Activated naive CD8-positive, alpha-beta T cell treated with anti-CD3 and anti-CD28 coated beads, Interleukin-2, amount 10 ng/mL, durations not matched to agents 7 days and 5 days (primary cell): ENCODE measurements at regions not wholly inside any gene's neighbourhood (a gene's known extent, or its start where the extent isn't known, plus 50 kb on each side); places are given as distances from the start of the nearest gene placed in this dataset.
"Not testable (repeated sequence)": the region's sequence is repeated elsewhere in the genome, so short reads cannot be mapped to it uniquely, and the experiment has no call there.

Experiments
- ATAC-seq: fragments of 150-1000 bp; cut with Tn5 transposase; one replicate; pipeline ENCODE4 v1.10.0; 2021; ENCODE audit warnings: low read depth, moderate library complexity
- POLR2A ChIA-PET: fragments of 350-600 bp; sonication (Branson Sonifier 250); formaldehyde crosslinking; loops from one replicate; lab custom pipeline; 2021; ENCODE audit warnings: antibody characterized with exemption; lab: Charles Lee
- DNase-seq: peaks from one replicate; pipeline ENCODE4 v3.0.0; 2021
- H3K27ac Mint-ChIP-seq: one replicate; pipeline ENCODE4 v1.8.0; 2022; ENCODE audit warnings: mild to moderate bottlenecking, mixed read lengths
- H3K27me3 Mint-ChIP-seq: one replicate; pipeline ENCODE4 v1.8.0; 2022; ENCODE audit warnings: mild to moderate bottlenecking, moderate library complexity, mixed read lengths
- H3K36me3 Mint-ChIP-seq: one replicate; pipeline ENCODE4 v1.8.0; 2021; ENCODE audit warnings: mild to moderate bottlenecking, mixed read lengths
- H3K4me1 Mint-ChIP-seq: one replicate; pipeline ENCODE4 v1.8.0; 2021; ENCODE audit warnings: mixed read lengths
- H3K4me3 Mint-ChIP-seq: one replicate; pipeline ENCODE4 v1.8.0; 2022; ENCODE audit warnings: mild to moderate bottlenecking, moderate library complexity, mixed read lengths
- H3K9me3 Mint-ChIP-seq: one replicate; pipeline ENCODE4 v1.8.0; 2021; ENCODE audit warnings: mixed read lengths

- Mint-ChIP-seq H3K36me3 (no peaks in the 10 kb centered on the region), H3K27ac (no peak overlapping the region), H3K27me3 (no peaks in the 10 kb centered on the region), H3K4me3 (no peak overlapping the region), H3K4me1 (no peaks in the 10 kb centered on the region), H3K9me3 (no peaks in the 10 kb centered on the region)
- ATAC-seq (no peak), DNase-seq (no peak)
- POLR2A ChIA-PET = no interaction called here
These were observed 173.1 kb upstream of the ANKRD55 start for GRCh38 chr5:56406221-56406620.

GRCh38 chr5:56405116-56405908 is 172.2 kb upstream of the ANKRD55 start:
- H3K27ac Mint-ChIP-seq = no peak overlapping the region
- DNase-seq = no peak
- no peak overlapping the region for H3K4me3 Mint-ChIP-seq
- ATAC-seq = no peak
- POLR2A ChIA-PET = no interaction called here
- no peaks in the 10 kb centered on the region for H3K36me3 Mint-ChIP-seq
- no peaks in the 10 kb centered on the region for H3K27me3 Mint-ChIP-seq
- no peaks in the 10 kb centered on the region for H3K9me3 Mint-ChIP-seq
- no peaks in the 10 kb centered on the region for H3K4me1 Mint-ChIP-seq

GRCh38 chr5:56402266-56403220 is 169.4 kb upstream of the ANKRD55 start:
- POLR2A ChIA-PET = interaction anchor here (0.6 kb wide), 1 partner anchor 467 kb away, joined by 4 read pairs; no protein-coding TSS in a partner anchor
- Mint-ChIP-seq H3K36me3 (no peaks in the 10 kb centered on the region), H3K27me3 (no peaks in the 10 kb centered on the region), H3K27ac (no peak overlapping the region), H3K4me1 (no peaks in the 10 kb centered on the region), H3K9me3 (peaks cover 3% of the 10 kb centered on the region), H3K4me3 (no peak overlapping the region)
- ATAC-seq = no peak
- no peak for DNase-seq

- H3K4me3 Mint-ChIP-seq, DNase-seq, H3K27me3 Mint-ChIP-seq, H3K4me1 Mint-ChIP-seq, H3K36me3 Mint-ChIP-seq, ATAC-seq, POLR2A ChIA-PET, H3K27ac Mint-ChIP-seq: not testable (repeated sequence)
- peaks cover 18% of the 10 kb centered on the region for H3K9me3 Mint-ChIP-seq
These were observed 164.7 kb upstream of the ANKRD55 start for GRCh38 chr5:56397796-56398195.

- ATAC-seq (no peak), DNase-seq (no peak)
- peaks cover 2% of the 10 kb centered on the region for H3K36me3 Mint-ChIP-seq
- peaks cover 22% of the 10 kb centered on the region for H3K9me3 Mint-ChIP-seq
- H3K4me1 Mint-ChIP-seq = no peaks in the 10 kb centered on the region
- no peak overlapping the region for H3K4me3 Mint-ChIP-seq
- no peak overlapping the region for H3K27ac Mint-ChIP-seq
- peaks cover 2% of the 10 kb centered on the region for H3K27me3 Mint-ChIP-seq
- POLR2A ChIA-PET = no interaction called here
These were observed 163.5 kb upstream of the ANKRD55 start for GRCh38 chr5:56396634-56397033.

GRCh38 chr5:56389261-56389660 is 156.1 kb upstream of the ANKRD55 start:
- POLR2A ChIA-PET = no interaction called here
- ATAC-seq (no peak), DNase-seq (no peak)
- H3K4me3 Mint-ChIP-seq = no peak overlapping the region
- H3K27me3 Mint-ChIP-seq = no peaks in the 10 kb centered on the region
- peaks cover 3% of the 10 kb centered on the region for H3K36me3 Mint-ChIP-seq
- no peak overlapping the region for H3K27ac Mint-ChIP-seq
- H3K4me1 Mint-ChIP-seq = no peaks in the 10 kb centered on the region
- peaks cover 9% of the 10 kb centered on the region for H3K9me3 Mint-ChIP-seq

GRCh38 chr5:56388229-56388985 is 155.3 kb upstream of the ANKRD55 start:
- Mint-ChIP-seq H3K27me3 (no peaks in the 10 kb centered on the region), H3K36me3 (peaks cover 3% of the 10 kb centered on the region), H3K27ac (no peak overlapping the region), H3K9me3 (peaks cover 6% of the 10 kb centered on the region), H3K4me3 (no peak overlapping the region), H3K4me1 (no peaks in the 10 kb centered on the region)
- DNase-seq (no peak), ATAC-seq (no peak)
- POLR2A ChIA-PET = no interaction called here

GRCh38 chr5:56386046-56386445 is 152.9 kb upstream of the ANKRD55 start:
- POLR2A ChIA-PET = no interaction called here
- Mint-ChIP-seq H3K9me3 (peaks cover 2% of the 10 kb centered on the region), H3K27me3 (no peaks in the 10 kb centered on the region), H3K4me3 (no peak overlapping the region), H3K27ac (no peak overlapping the region), H3K36me3 (no peaks in the 10 kb centered on the region), H3K4me1 (no peaks in the 10 kb centered on the region)
- no peak for DNase-seq
- no peak for ATAC-seq

GRCh38 chr5:56384186-56384585 is 151.1 kb upstream of the ANKRD55 start:
- H3K27ac Mint-ChIP-seq = no peak overlapping the region
- no peaks in the 10 kb centered on the region for H3K36me3 Mint-ChIP-seq
- peaks cover 2% of the 10 kb centered on the region for H3K27me3 Mint-ChIP-seq
- no peaks in the 10 kb centered on the region for H3K9me3 Mint-ChIP-seq
- ATAC-seq = no peak
- POLR2A ChIA-PET = no interaction called here
- no peak overlapping the region for H3K4me3 Mint-ChIP-seq
- DNase-seq = no peak
- no peaks in the 10 kb centered on the region for H3K4me1 Mint-ChIP-seq

- Mint-ChIP-seq H3K36me3 (no peaks in the 10 kb centered on the region), H3K27me3 (peaks cover 2% of the 10 kb centered on the region), H3K9me3 (no peaks in the 10 kb centered on the region), H3K4me3 (no peak overlapping the region), H3K4me1 (no peaks in the 10 kb centered on the region), H3K27ac (no peak overlapping the region)
- POLR2A ChIA-PET = no interaction called here
- ATAC-seq = no peak
- DNase-seq = no peak
These were observed 150.6 kb upstream of the ANKRD55 start for GRCh38 chr5:56383761-56384160.

GRCh38 chr5:56382896-56383295 is 149.8 kb upstream of the ANKRD55 start:
- Mint-ChIP-seq H3K4me3 (no peak overlapping the region), H3K27me3 (peaks cover 2% of the 10 kb centered on the region), H3K4me1 (no peaks in the 10 kb centered on the region), H3K9me3 (no peaks in the 10 kb centered on the region), H3K27ac (no peak overlapping the region), H3K36me3 (no peaks in the 10 kb centered on the region)
- no peak for ATAC-seq
- POLR2A ChIA-PET = no interaction called here
- DNase-seq = no peak

GRCh38 chr5:56377573-56377972 is 144.4 kb upstream of the ANKRD55 start:
- no peak for ATAC-seq
- POLR2A ChIA-PET = no interaction called here
- no peak for DNase-seq
- H3K27me3 Mint-ChIP-seq = peaks cover 2% of the 10 kb centered on the region
- no peaks in the 10 kb centered on the region for H3K4me1 Mint-ChIP-seq
- H3K27ac Mint-ChIP-seq = no peak overlapping the region
- H3K4me3 Mint-ChIP-seq = no peak overlapping the region
- H3K9me3 Mint-ChIP-seq = peaks cover 5% of the 10 kb centered on the region
- no peaks in the 10 kb centered on the region for H3K36me3 Mint-ChIP-seq

GRCh38 chr5:56376128-56376527 is 143.0 kb upstream of the ANKRD55 start:
- H3K4me3 Mint-ChIP-seq = no peak overlapping the region
- no peaks in the 10 kb centered on the region for H3K4me1 Mint-ChIP-seq
- peaks cover 2% of the 10 kb centered on the region for H3K27me3 Mint-ChIP-seq
- peaks cover 3% of the 10 kb centered on the region for H3K36me3 Mint-ChIP-seq
- ATAC-seq (no peak), DNase-seq (no peak)
- POLR2A ChIA-PET = no interaction called here
- no peak overlapping the region for H3K27ac Mint-ChIP-seq
- H3K9me3 Mint-ChIP-seq = peaks cover 7% of the 10 kb centered on the region
